H9 (cell line): ENCODE measurements at regions not wholly inside any gene's neighbourhood (a gene's known extent, or its start where the extent isn't known, plus 50 kb on each side); places are given as distances from the start of the nearest gene placed in this dataset.

Experiments
- DNase-seq: peaks from one replicate; pipeline ENCODE4 v3.0.0-alpha.2; 2017
- H2AFZ ChIP-seq: one replicate; pipeline ENCODE4 v1.6.1; 2013; ENCODE audit warnings: mild to moderate bottlenecking, low read length, control low read depth, moderate library complexity
- H2AK5ac ChIP-seq: 2 replicates; pipeline ENCODE4 v1.6.1; 2013; ENCODE audit warnings: low read length, control low read depth, mixed read lengths; ENCODE audit not compliant: insufficient read length
- H2BK120ac ChIP-seq: one replicate; pipeline ENCODE4 v1.6.1; 2013; ENCODE audit warnings: low read depth, mild to moderate bottlenecking, low read length, control low read depth, inconsistent platforms; ENCODE audit not compliant: poor library complexity, severe bottlenecking
- H2BK12ac ChIP-seq: 2 replicates; pipeline ENCODE4 v1.6.1; 2013; ENCODE audit warnings: low read length, control low read depth, mixed read lengths, low read depth; ENCODE audit not compliant: insufficient read length
- H2BK15ac ChIP-seq: 2 replicates; pipeline ENCODE4 v1.6.1; 2013; ENCODE audit warnings: low read depth, low read length, control low read depth
- H2BK20ac ChIP-seq: one replicate; pipeline ENCODE4 v1.6.1; 2013; ENCODE audit warnings: low read depth, mild to moderate bottlenecking, low read length, control low read depth, inconsistent platforms; ENCODE audit not compliant: poor library complexity, severe bottlenecking
- H2BK5ac ChIP-seq: 2 replicates; pipeline ENCODE4 v1.6.1; 2013; ENCODE audit warnings: low read length, control low read depth, mixed read lengths; ENCODE audit not compliant: insufficient read length
- H3K14ac ChIP-seq: 2 replicates; pipeline ENCODE4 v1.6.1; 2013; ENCODE audit warnings: low read length, control low read depth; ENCODE audit not compliant: insufficient read depth
- H3K18ac ChIP-seq: 2 replicates; pipeline ENCODE4 v1.6.1; 2013; ENCODE audit warnings: low read depth, mild to moderate bottlenecking, mixed read lengths, low read length, control low read depth; ENCODE audit not compliant: insufficient read length
- H3K23ac ChIP-seq: 2 replicates; pipeline ENCODE4 v1.6.1; 2013; ENCODE audit warnings: low read length, control low read depth, mixed read lengths, low read depth; ENCODE audit not compliant: insufficient read length
- H3K23me2 ChIP-seq: 2 replicates; pipeline ENCODE4 v1.6.1; 2013; ENCODE audit warnings: low read depth, mild to moderate bottlenecking, mixed read lengths, low read length, control low read depth; ENCODE audit not compliant: insufficient read length, poor library complexity, severe bottlenecking
- H3K27ac ChIP-seq: 2 replicates; pipeline ENCODE4 v1.5.1; 2013; ENCODE audit warnings: low read length, control low read depth, mixed read lengths, low read depth; ENCODE audit not compliant: insufficient read length
- H3K27me3 ChIP-seq: 2 replicates; pipeline ENCODE4 v1.6.1; 2013; ENCODE audit warnings: low read length, control low read depth, inconsistent platforms; ENCODE audit not compliant: insufficient read depth
- H3K4ac ChIP-seq: 2 replicates; pipeline ENCODE4 v1.6.1; 2013; ENCODE audit warnings: low read depth, mild to moderate bottlenecking, control low read depth, inconsistent platforms, low read length, moderate library complexity
- H3K4me1 ChIP-seq: 2 replicates; pipeline ENCODE4 v1.6.1; 2013; ENCODE audit warnings: low read length, control low read depth, inconsistent platforms; ENCODE audit not compliant: insufficient read depth
- H3K4me2 ChIP-seq: 2 replicates; pipeline ENCODE4 v1.6.1; 2013; ENCODE audit warnings: low read length, control low read depth, mixed read lengths; ENCODE audit not compliant: insufficient read length, insufficient read depth
- H3K56ac ChIP-seq: 2 replicates; pipeline ENCODE4 v1.6.1; 2013; ENCODE audit warnings: low read depth, mild to moderate bottlenecking, mixed read lengths, low read length, control low read depth; ENCODE audit not compliant: insufficient read length
- H3K79me1 ChIP-seq: 2 replicates; pipeline ENCODE4 v1.6.1; 2013; ENCODE audit warnings: low read depth, mild to moderate bottlenecking, moderate library complexity, low read length, control low read depth, inconsistent platforms; ENCODE audit not compliant: insufficient read depth, poor library complexity, severe bottlenecking
- H3K79me2 ChIP-seq: 2 replicates; pipeline ENCODE4 v1.6.1; 2013; ENCODE audit warnings: low read length, control low read depth, inconsistent platforms; ENCODE audit not compliant: insufficient read depth
- H3K9ac ChIP-seq: 2 replicates; pipeline ENCODE4 v1.6.1; 2013; ENCODE audit warnings: low read length, control low read depth, mixed read lengths; ENCODE audit not compliant: insufficient read length; ENCODE audit errors: extremely low read depth
- H3K9me3 ChIP-seq: one replicate; pipeline ENCODE4 v1.6.1; 2013; ENCODE audit warnings: low read depth, low read length, inconsistent platforms; ENCODE audit not compliant: control insufficient read depth
- H3T11ph ChIP-seq: one replicate; pipeline ENCODE4 v1.6.1; 2013; ENCODE audit warnings: mild to moderate bottlenecking, low read length, control low read depth, inconsistent platforms
- H4K20me1 ChIP-seq: one replicate; pipeline ENCODE4 v1.6.1; 2013; ENCODE audit not compliant: control insufficient read depth, insufficient read length, insufficient read depth
- H4K5ac ChIP-seq: 2 replicates; pipeline ENCODE4 v1.6.1; 2013; ENCODE audit warnings: low read depth, mild to moderate bottlenecking, mixed read lengths, low read length, control low read depth; ENCODE audit not compliant: insufficient read length
- H4K8ac ChIP-seq: replicated peaks from 2 replicates; pipeline ENCODE4 v1.6.1; 2013; ENCODE audit warnings: low read length, control low read depth, mixed read lengths, low read depth; ENCODE audit not compliant: insufficient read length
- H4K91ac ChIP-seq: 2 replicates; pipeline ENCODE4 v1.6.1; 2013; ENCODE audit warnings: low read depth, mild to moderate bottlenecking, moderate library complexity, mixed read lengths, low read length, control low read depth; ENCODE audit not compliant: insufficient read length
- H3K27ac Mint-ChIP-seq, 3 experiments: 2 replicates in 2 of 3; 3 replicates in 1 of 3; pipeline ENCODE4 v1.8.0; 2020 to 2021; ENCODE audit warnings: mixed read lengths in 3 of 3, mild to moderate bottlenecking in 1 of 3, moderate library complexity in 1 of 3
- H3K27me3 Mint-ChIP-seq: 2 replicates; pipeline ENCODE4 v1.8.0; 2021; ENCODE audit warnings: low read depth, mild to moderate bottlenecking, moderate library complexity, mixed read lengths
- H3K36me3 Mint-ChIP-seq, 3 experiments: 2 replicates in 2 of 3; 3 replicates in 1 of 3; pipeline ENCODE4 v1.8.0; 2020 to 2021; ENCODE audit warnings: low read depth in 3 of 3, mixed read lengths in 3 of 3; ENCODE audit not compliant: insufficient read depth in 1 of 3
- H3K4me1 Mint-ChIP-seq, 2 experiments: 2 replicates each; pipeline ENCODE4 v1.8.0; 2020; ENCODE audit warnings: mixed read lengths in 2 of 2
- H3K4me3 Mint-ChIP-seq, 2 experiments: 2 replicates in 1 of 2; 3 replicates in 1 of 2; pipeline ENCODE4 v1.8.0; 2020 to 2021; ENCODE audit warnings: mild to moderate bottlenecking in 2 of 2, mixed read lengths in 2 of 2, moderate library complexity in 1 of 2
- H3K9me3 Mint-ChIP-seq, 2 experiments: 2 replicates in 1 of 2; 3 replicates in 1 of 2; pipeline ENCODE4 v1.8.0; 2020; ENCODE audit warnings: mild to moderate bottlenecking in 2 of 2, mixed read lengths in 2 of 2, moderate library complexity in 1 of 2
- CTCF ChIP-seq: fragments of 200-600 bp; sonication (generic); conservative IDR thresholded peaks from 3 replicates; pipeline ENCODE4 v1.8.0; 2021; ENCODE audit warnings: antibody characterized with exemption, mild to moderate bottlenecking
- WGBS: extraction: QIAGEN DNeasy Blood & Tissue Kit; methylation state at CpG from one replicate; pipeline ENCODE4 v1.1.7; 2013; ENCODE audit warnings: missing lambda C conversion rate, low lambda C conversion rate, mixed read lengths; ENCODE audit not compliant: insufficient read length; ENCODE audit errors: extremely low coverage; 5-methylcytosine and 5-hydroxymethylcytosine counted together

- H2BK120ac ChIP-seq = no peak overlapping the region
- H2BK15ac ChIP-seq = no peak overlapping the region
- H3K27ac ChIP-seq = no peak overlapping the region
- DNase-seq = no peak
- H3K4ac ChIP-seq = no peak overlapping the region
- H2BK20ac ChIP-seq = no peak overlapping the region
- Mint-ChIP-seq H3K4me3 (no peak overlapping the region), H3K27me3 (peaks cover 28% of the 10 kb centered on the region), H3K27ac (no peak overlapping the region), H3K36me3 (no peaks in the 10 kb centered on the region), H3K4me1 (peaks cover 31% of the 10 kb centered on the region in 2 experiments), H3K9me3 (no peaks in the 10 kb centered on the region)
- H3T11ph ChIP-seq = no peak overlapping the region
- H3K14ac ChIP-seq = no peak overlapping the region
- no peaks in the 10 kb centered on the region for H4K20me1 ChIP-seq
- no peak overlapping the region for H2AK5ac ChIP-seq
- no peaks in the 10 kb centered on the region for H3K79me1 ChIP-seq
- H3K27me3 ChIP-seq = no peaks in the 10 kb centered on the region; the same call in 1 of the 2 replicates
- TF ChIP-seq CTCF = no peak
- H2BK5ac ChIP-seq = no peak overlapping the region
- WGBS = no CpG with 5 or more reads among the region's 6 CpGs
- H4K5ac ChIP-seq = no peak overlapping the region
- H3K79me2 ChIP-seq = no peaks in the 10 kb centered on the region
- no peaks in the 10 kb centered on the region for H3K23me2 ChIP-seq
- H3K9me3 ChIP-seq = no peaks in the 10 kb centered on the region
- no peak overlapping the region for H3K18ac ChIP-seq
- no peak overlapping the region for H3K4me2 ChIP-seq
- no peak overlapping the region for H3K9ac ChIP-seq
- no peak overlapping the region for H3K56ac ChIP-seq
- H2BK12ac ChIP-seq = no peak overlapping the region
- no peak overlapping the region for H4K91ac ChIP-seq
- H3K4me1 ChIP-seq = no peaks in the 10 kb centered on the region; the same call in 1 of the 2 replicates
- H2AFZ ChIP-seq = no peak overlapping the region
- no peak overlapping the region for H4K8ac ChIP-seq
- no peak overlapping the region for H3K23ac ChIP-seq
Observed at GRCh38 chr18:26649193-26649543, 100.8 kb upstream of the KCTD1 start.
